CD4-positive, alpha-beta T cell treated with Interferon alpha-2 for 1 hour (primary cell): ENCODE measurements at regions not wholly inside any gene's neighbourhood (a gene's known extent, or its start where the extent isn't known, plus 50 kb on each side); places are given as distances from the start of the nearest gene placed in this dataset.
"Not testable (repeated sequence)": the region's sequence is repeated elsewhere in the genome, so short reads cannot be mapped to it uniquely, and the experiment has no call there.

ENCODE experiments used
- DNase-seq, 2 donors: peaks; one replicate each; pipeline ENCODE4 v3.0.0-alpha.2; 2020 to 2022

DNA sequence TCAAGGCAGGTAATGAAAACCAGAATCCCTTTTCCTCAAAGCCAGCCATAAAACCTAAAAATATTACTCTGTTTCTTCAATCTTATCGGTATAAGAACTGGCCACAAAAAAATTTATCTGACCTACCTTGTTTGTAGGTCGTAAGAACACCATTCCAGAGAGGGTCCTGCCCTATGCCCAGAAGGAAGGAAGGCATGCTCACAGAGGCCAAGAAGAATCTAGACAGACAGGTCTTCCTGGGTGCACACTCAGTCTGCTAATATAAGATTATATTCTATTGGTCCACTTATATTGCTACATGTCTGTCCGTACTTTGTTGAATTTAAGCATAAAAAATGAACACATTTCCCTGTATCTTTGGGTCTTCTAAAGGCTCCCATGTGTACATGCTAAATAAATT, 2136.1 kb upstream of the PCDH20 start:
- DNase-seq = no peak

DNA sequence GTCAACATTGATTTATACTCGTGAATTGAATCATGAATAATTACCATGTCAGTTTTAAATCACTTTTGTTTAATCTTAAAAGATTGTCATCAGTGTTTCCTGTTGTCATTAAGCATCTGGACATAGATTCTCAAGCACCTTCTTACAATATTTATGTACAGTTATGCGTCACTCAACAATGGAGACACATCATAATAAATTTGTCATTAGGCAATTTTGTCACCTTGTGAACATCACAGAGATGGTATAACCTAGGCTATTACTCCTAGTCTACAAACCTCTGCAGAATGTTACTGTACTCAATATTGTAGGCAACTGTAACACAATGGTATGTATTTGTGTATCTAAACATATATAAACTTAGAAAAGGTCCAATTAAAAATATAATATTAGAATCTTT, 2130.9 kb upstream of the PCDH20 start:
- DNase-seq = no peak

DNA sequence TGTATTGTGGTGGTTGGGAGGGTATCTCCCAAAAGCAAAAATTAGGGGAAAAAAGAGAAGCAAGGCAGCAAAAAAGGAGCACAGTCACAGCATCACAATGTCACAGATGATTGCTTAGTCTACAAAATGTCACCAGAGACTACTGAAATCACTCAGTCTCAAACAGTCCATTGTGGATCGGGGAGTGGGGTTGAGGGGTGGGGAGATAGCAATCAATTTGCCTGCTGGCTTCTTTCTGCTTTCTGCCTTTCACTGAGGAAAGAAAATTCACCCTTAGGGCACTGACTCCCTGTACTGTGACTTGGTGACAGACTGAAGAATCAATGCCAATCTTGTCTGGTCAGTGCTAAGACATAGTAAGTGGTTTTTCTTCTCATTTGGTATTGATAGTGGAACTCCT, 2127.1 kb upstream of the PCDH20 start:
- no peak for DNase-seq

DNA sequence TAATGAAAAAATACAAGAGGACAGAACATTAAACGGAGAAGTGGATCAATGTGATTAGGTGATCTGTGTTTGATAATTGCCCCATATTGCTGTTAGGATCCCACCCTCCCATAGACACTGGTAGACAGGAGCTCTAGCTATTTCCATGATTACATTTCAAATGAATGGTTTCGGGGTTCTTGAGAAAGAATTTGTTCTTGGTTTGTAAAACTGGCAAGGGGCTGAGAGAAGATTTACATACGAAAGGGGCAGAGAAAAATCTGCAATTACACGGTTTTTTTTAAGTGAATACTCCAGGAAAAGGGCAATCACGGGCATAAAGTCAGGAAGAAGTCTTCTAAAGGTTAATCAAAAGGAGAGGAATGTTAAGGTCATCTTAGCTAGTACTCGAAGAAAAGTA, 2125.7 kb upstream of the PCDH20 start:
- no peak for DNase-seq

DNA sequence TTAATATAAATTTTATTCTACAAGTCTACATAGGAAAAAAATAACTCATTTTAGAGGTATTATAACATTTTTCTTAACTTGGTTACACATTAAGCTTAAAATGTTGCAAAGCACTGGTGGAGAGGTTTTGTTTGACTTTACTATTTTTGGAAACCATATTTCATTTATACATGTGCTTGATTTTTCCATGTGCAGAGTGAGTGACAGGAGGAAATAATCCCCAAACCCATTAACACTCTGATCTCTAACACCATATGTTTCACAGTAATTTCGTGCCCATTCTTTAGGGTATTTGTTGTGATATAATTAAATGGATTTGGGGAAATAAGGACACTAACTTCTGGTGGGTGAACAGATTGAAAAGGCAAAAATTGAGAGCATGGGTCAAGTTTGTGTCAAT, 2124.4 kb upstream of the PCDH20 start:
- DNase-seq = no peak

DNA sequence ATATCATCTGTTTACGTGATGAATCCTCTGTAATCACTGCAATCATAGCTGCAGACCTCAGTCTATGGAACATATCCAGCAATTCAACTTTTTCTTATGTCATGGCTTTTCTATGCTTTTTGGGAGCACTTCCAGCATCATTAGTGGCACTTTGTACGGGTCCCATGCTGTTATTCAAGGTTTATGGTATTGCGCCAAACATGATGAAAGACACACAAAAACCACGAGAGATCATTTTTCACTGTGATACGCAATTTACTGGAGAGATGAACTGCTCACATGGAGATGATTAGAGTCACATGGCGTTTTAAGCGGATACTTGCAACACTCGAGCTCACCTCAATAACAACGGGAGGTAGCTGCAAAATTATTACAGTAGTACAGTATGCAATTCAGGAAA, 2101.7 kb upstream of the PCDH20 start:
- no peak for DNase-seq

DNA sequence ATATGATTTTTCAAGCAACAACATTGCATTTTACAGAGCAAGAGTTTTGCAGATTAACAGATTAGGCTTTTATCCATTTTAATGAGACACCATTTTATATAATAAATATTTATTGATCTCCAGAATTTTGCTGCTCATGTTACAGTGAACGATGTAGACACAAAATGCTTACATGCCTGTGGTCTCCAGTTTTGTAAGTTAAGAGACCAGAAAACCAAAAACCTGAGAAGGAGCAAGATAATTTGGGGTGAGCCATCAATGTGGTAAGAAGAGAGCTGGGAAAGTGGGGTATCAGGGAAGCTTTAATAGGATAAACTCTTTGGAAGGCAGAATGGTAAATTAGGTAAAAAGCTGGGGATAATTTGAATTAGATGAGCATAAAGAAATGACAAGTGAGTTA, 2100.5 kb upstream of the PCDH20 start:
- no peak for DNase-seq

DNA sequence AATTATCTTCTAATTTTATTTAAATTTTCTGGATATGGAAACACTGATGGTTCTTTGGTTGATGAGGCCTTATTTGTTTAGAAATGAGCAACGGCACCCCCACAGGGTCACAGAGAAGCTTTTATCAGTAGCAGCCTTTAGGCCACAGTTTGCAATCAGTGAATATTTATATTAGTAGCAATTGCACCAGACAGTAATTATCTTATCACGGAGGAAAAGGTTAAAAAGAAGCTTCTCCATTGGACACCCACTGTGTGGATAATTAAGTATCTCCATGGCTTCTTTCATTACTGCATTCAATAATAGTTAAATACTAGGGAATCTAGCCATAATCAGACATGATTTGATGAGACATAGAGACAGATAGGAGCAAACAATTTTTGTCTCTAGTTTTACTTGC, 2099.2 kb upstream of the PCDH20 start:
- no peak for DNase-seq

DNA sequence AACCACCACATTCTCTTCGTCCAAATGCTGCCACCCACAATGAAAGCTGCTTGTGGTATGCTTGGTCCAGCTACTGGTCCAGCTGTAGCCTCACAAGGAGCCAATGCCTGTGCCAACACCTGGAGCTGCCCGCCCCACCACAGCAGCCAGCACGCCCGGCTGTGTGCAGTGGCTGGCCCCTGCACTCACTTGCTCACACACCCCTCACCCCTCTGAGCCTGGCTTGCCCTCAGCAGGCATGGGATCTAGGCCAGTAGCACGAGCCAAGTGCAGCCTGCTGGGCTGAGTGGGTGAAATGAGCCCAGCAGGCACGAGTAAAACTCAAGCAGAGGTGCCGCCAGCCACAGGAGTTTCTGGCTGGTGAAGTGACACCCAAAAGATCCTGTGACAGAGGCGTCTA, 2096.4 kb upstream of the PCDH20 start:
- DNase-seq = no peak

DNA sequence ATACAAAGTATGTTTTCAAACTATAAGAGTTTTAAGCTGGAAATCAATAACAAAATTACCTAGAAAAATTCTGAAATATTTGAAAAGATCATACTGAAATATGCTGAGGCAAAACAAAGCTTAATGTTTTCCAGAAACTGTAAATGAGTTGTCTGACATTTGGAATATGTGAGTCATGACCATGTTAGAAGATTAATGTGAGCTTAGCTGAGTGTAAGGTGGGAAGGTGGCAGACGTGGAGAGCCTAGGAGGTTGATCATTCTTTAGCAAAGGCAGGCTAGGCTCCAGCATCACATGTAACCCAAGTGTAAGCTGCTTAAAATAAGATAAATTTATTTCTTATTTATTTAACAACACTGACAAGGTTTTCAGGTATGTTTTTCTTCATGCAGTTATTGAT, 2086.1 kb upstream of the PCDH20 start:
- DNase-seq = no peak

DNA sequence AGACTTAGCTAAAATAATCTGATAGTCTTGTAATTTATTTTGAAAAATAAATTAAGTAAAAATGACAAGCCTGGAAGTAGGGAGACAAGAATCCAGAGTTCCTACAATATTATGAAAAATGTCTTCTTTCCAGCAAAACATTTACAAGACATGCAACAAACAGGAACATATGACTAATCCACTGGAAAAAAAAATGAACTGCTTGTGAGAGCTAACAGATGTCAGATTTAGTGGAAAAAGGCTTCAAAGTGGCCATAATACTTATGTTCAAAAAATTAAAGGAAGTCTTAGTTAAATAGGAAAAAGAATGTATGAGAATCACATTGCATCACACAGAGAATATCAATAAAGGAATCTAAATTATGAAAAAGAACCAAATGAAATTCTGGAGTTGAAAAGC, 2082.0 kb upstream of the PCDH20 start:
- no peak for DNase-seq

DNA sequence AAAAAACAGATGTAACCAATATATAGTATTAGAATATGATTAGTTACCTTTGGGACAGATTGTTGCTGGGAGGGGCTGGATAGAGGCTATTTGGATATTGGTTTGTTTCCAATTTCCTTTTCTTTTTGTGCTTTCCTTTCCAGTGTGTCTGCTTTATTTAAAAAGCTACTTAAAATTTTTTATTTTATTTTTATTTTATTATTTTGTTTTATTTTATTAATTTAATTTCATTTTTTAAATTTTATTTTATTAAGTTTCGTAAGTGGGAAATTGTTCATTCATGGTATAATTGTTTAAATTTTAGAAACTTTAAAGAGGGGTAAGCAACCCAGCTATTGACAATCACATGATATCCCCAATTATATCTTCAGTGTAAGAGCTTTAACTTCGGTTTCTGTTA, 2077.0 kb upstream of the PCDH20 start:
- DNase-seq = no peak

DNA sequence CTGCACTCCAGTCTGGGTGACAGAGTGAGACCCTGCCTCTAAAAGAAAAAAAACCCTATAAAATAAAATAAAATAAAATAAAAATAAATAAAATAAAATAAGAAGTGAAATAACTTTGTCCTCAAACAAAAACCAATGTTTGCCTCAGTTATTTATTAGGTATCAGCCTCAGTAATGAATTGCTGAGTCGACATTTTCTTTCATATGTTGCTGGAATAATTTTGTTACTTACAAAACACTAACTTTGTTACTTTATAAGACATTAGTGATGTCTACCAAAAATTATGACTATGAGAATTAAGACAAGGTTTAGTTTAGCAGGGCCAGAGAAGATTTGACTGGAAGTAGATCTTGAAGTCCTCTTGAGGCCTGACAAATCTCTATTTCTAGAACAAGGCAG, 2074.5 kb upstream of the PCDH20 start:
- no peak for DNase-seq

DNA sequence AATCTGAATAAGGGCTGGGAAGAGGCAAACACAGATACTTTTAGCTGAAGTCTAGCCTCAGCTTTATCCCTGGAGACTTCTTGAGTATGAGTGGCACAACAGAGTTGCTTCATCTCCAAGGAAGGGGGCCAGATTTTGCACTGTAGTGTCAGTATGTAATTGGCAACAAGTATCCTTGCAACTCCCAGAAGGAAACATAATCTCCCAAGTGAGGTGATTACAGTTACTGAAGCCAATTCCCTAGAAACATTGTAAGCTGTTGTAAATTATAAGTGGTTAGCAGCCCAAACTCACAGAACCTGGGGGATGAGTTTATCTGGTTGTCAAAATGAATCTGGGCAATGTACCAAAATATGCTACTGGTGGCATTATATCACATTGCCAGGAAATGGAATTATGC, 2065.7 kb upstream of the PCDH20 start:
- no peak for DNase-seq

DNA sequence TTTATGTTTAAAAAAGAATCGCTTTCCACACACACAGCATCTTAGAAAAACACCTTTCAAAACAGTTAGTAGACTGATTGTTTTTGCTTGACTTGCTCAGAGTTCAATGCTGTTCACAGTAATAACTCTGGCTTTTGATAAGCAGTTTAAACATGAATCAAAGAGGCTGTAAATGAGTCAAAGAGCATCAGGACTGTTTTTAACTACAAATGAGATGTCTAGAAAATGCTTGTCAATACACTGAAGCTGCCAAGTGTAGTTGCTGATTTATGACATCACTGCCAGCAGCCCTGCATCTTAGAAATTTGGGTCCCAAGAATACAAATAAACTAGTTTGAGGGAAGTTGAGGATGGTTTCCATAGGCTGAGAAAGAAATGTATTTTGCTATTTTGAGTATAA, 2057.1 kb upstream of the PCDH20 start:
- no peak for DNase-seq

DNA sequence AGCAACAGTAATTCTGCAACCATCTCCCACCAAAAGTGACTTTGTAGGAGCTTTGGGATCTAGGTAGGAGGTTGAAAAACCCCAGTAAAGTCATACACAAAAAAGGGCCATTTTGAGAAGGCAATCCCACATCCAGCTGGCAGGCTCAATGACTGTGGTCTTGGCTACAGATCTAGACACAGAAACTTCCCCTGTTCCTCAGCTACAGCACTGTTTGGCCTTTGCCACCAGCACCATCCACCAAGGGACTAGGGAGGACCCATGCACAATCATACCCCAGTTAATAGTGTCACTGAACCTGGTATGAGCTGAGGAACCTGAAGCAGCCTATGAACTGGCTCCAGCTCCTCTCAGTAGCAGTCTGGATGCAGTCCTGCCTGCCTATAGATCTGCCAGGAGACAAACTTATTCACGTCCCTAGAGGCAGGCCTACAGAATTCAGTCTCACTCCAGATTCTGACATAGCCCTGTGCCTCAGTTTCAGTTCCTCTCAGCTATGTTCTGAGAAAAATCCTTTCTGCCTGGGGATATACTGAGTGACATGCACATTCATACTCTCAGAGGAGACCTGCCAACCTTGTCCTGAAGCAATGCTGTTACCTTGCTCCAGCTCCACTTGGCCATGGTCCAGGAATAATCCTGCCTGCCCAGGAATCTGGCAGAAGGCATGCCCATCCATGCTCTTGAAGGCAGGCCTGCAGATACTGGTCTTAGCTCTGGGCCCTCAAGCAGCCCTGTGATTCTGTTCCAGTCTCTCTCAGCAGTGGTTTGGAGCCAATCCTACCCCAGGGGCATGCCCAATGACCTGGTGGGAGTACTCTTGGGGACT, 2048.3 kb upstream of the PCDH20 start:
- no peak for DNase-seq

DNA sequence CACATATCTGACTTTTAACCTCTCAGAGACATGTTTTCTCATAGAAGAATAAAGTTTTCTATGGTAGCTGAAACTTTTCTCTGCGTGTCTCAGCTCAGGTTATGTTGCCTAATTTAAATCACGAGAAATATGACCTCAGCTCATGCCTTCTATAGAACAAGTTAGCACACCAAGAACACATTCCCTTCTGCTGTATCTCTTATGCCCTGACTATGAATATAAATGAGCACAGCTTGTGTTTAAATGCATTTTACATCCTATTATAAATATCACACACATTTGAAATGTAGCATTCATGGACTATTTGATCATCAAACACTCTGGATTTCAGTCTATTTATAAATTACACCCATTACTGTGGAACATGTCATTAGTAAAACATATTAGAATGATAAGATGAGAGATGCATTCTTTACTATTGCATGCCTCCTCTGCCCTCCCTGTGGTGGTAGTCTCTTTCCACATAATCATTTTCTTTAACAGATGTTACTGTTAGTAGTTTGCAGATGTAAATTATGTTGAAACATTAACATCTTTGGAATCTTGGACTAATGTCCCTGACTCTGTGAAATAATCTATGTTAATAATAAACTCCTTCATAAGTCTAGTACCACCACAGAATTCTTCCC, 2044.9 kb upstream of the PCDH20 start:
- no peak for DNase-seq

DNA sequence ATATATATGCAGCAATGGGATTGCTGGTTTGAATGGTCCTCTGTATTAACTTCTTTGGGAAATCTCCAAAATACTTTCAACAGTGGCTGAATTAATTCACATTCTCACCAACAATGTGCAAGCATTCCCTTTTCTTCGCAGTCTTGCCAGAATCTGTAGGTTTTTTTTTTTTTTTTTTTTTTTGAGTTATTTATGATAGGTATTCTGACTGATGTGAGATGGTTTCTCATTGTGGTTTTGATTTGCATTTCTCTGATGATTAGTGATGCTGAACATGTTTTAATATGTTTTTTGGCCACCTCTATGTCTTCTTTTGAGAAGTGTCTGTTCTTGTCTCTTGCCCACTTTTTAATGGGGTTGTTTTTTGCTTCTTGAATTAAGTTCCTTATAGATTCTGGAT, 2041.5 kb upstream of the PCDH20 start:
- no peak for DNase-seq

DNA sequence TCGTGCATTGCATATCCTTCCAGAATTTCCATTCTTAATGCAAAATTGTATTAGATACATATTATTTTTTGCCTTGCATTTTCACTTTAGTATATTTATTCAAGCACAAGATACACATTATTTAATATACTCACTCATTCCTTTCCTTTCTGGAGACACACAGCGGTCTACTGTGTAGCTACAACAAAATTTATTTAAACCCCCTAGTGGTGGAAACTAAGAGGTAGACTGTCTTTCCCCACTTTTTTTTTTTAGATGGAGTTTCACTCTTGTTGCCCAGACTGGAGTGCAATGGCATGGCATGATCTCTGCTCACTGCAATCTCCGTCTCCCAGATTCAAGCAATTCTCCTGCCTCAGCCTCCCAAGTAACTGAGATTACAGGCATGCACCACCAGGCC, 2040.3 kb upstream of the PCDH20 start:
- no peak for DNase-seq

DNA sequence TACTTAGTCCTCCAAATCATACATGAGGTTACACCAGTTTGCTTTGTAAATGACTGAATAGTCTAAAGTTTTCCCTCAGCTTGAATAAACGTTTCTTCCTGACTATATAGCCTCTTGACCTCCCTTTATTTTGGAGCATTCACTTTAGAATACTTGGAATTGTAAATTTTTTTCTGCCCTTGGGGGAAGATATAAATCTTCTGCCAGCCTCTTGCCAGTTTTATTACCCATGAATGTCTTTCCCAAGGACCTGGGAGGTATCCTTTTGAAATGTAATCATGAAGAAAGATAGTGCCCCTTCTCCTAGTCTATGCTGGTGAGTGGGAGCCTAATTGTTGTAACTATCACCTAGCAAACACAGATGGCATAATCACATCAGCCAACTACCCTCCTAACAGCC, 2033.9 kb upstream of the PCDH20 start:
- no peak for DNase-seq

DNA sequence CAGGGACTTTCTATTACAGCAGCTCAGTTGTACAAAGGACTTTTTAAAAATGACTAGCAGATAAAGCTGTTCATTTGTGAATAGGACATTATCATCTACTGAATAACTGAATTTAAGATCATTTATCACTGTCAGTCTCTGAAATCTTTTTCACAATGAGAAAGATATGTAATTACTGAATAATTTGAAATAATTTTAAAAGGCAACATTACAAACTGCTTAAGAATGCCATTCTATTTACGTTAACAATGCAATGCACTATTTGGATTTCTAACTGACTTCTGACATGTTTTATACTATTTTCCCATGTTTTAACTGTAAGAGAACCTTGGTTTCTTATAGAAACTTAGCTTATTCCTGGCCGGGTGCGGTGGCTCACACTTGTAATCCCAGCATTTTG, 2033.0 kb upstream of the PCDH20 start:
- no peak for DNase-seq

DNA sequence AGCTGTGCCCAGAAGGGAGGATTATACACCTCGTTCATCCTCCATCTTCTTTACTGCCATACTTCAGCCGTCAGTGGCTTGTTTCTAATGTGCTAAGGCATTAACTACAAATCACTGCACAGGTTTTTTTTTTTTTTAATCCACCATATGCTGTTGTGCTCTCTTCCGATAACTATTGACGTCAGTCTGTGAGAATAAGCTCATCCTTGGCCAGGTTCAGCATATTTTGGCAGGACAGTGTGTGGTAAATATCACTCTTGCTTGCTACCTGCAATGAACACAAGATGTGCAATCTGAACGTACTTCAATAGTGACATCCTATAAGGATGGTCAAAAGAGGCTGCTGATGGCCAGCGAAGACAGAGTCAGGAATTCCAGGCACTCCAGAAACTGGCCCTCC, 2030.7 kb upstream of the PCDH20 start:
- DNase-seq = no peak

DNA sequence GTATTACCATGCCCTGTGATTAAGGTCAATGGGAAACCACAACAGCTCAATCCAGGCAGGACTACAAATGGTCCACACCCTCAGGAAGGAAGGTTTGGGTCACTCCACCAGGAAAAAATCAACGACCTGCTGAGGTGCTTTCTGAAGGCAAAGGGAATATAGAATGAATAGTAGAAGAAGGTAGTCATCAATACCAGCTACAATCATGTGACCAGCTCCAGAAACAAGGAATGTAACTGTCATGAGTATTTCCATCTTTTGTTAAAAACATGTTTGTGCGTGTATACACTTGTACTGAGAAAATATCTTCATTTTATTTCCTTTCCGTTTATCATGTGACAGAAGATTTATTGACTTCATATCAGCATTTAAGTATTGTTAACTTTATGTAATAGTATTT, 2028.6 kb upstream of the PCDH20 start:
- DNase-seq = not testable (repeated sequence)

DNA sequence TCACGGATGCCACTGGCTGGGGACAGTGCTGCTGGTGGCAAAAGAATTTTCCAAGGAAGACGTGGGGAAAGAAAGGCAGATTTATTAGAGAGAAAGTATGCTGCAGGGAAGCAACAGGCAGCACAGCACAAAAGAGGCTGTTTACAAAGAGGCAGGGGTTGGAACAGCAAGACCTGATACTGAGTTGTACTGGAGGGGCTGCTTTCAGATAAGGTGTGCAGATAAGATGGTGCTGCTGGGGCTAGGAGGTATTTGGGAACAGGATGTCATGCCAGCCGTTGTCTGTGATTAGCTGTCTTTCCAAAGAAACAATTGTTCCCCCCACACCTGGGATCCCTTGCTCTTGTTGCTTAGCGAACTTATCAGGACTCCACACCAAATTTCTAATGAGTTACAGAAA, 2023.3 kb upstream of the PCDH20 start:
- DNase-seq = no peak

DNA sequence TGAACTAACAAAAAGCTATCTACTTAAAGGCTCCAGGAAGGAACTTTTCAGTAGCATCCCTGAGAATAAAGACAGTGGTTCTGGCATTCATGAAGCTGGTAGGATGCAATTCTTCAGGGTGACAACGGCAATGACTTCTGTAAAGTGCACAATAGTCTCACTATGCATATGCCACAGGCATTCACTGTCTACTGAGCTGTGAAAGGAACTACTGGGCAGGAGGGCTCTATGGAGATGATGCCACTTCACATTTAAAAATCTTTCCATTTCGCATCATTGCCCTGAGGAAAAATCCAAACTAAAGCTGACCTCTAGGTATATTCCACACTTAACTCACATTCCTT, 2020.6 kb upstream of the PCDH20 start:
- no peak for DNase-seq
